Bone marrow (tissue), 2 donors: ENCODE measurements at regions not wholly inside any gene's neighbourhood (a gene's known extent, or its start where the extent isn't known, plus 50 kb on each side); places are given as distances from the start of the nearest gene placed in this dataset.
"Not testable (repeated sequence)": the region's sequence is repeated elsewhere in the genome, so short reads cannot be mapped to it uniquely, and the experiment has no call there.

Source experiments
- DNase-seq, 2 donors: peaks; one replicate each; lab custom pipeline; 2025; lab: John Stamatoyannopoulos, UW

GRCh38 chr9:2354856-2355696, 266.5 kb upstream of the VLDLR start:
- no peak for DNase-seq

DNA sequence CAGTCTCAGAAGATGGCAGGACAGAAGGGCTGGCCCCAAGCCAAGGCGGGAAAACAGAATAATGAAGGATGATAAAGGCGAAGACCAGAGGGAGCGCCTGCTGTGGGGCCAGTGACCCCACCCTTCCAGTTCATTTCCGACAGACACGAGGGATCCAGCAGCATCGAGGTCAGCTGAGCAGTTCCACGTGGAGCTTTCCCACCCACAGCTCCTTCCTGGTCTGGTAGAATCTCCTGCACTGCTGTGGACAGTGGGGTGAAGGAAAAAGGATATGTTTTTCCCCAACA, 265.9 kb upstream of the VLDLR start:
- DNase-seq = no peak

DNA sequence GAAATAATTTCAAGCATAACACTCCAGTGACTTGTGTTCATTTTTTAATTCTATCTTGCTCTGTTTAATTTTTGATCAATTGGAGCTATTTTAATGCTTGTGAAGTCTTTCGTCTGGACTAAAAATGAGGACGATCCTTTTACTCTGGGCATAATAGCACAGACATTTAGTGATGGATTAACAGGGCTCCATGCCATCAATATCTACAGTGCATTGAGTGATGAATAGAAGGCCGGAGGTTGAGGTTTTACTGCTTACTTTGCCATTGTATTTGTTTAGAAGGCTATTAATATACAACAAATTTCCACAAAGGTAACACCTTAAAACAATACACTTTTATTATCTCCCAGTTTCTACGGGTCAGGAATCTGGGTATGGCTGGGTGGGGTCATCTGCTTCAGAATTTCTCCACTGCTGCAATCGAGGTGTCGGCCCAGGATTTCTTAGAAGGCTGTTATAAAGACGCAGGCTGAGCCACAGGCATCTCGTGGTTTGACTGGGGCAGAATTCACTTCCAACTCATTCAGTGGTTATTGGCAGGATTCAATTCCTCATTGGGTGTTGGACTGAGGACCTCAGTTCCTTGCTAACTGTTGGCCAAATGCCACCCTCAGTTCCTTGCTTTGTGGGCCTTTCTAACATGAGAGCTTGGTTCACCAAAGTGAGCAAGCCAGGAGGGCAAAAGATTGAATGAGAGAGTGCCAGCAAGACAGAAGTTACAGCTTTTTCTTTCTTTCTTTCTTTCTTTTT, 265.4 kb upstream of the VLDLR start:
- no peak for DNase-seq

DNA sequence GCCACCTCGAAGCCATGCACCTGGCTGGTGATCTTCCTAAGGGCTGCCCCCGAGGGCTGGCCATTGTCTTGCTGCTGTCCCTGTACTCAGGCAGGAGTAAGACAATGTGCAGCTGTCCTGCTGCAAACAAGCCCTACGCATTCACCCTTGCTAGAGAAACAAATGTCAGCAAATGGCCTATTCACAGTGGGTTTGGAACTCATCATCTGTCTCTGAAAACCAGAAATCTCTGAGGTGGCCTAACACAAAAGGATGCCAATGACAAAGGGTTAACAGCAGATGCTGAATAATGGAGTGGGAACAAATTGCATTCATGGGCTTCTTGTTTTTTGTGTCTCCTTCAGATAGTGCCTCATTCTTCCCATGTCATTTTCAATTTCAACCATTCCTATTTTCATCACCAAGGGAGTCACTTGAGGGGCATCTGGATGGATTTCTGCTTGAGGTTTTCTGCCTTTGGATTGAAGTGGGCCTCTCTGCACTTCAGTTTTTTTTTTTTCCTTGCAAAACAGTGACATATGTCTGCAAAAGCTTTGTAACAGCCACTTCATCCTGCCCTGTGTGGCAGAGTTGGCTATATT, 261.6 kb upstream of the VLDLR start:
- no peak for DNase-seq

DNA sequence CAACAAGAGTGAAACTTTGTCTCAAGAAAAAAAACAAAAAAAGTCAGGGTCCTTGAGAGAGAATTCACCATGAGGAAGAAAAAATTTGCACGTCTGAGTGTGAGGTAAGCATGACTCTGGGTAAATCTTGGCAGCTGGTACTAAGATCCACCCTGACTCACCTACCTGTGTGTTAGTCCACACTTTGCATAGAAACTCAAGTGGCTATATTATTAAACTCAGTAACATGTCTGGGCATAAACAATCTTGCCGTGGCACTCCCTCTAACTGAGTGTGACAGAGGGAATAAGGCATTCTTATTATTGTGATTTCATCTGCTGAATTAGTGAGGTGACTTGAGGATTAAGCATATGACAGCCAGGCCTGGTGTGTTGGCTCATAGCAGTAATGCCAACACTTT, 259.4 kb upstream of the VLDLR start:
- no peak for DNase-seq

GRCh38 chr9:2363138-2363745, 258.3 kb upstream of the VLDLR start:
- DNase-seq = no peak

- no peak for DNase-seq
Measured at GRCh38 chr9:2363781-2364180, 257.8 kb upstream of the VLDLR start.

DNA sequence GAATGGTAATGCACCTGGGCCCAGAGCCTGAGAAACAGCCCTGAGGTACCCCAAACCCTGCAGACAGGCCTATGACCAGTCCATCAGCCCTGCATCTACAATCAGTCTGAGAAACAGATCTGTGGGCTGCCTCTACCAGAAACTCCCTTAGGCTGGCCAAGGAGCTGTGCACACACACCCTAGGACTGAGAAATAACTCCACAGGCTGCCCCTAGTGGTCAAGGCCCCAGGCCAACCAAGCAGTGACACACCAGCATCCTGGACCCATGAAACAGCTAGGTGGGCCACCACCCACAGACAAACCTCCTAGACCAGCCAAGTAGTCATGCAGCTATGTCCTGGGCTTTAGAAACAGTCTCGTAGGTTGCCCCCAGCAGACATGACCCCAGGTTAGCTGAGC, 253.6 kb upstream of the VLDLR start:
- no peak for DNase-seq

DNA sequence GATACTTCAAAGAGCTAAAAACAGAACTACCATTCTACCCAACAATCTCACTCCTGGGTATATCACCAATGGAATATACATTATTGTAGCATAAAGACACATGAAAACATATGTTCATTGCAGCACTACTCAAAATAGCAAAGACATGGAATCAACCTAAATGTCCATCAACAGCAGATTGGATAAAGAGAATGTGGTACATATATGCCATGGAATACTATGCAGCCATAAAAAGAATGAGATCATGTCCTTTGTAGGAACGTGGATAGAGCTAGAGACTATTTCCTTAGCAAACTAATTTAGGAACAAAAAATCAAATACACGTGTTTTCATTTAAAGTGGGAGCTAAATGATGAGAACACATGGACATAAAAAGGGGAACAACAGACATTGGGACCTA, 247.9 kb upstream of the VLDLR start:
- no peak for DNase-seq

- DNase-seq = no peak
Measured at GRCh38 chr9:2375114-2375513, 246.5 kb upstream of the VLDLR start.

- no peak for DNase-seq
Measured at GRCh38 chr9:2377117-2377516, 244.5 kb upstream of the VLDLR start.

DNA sequence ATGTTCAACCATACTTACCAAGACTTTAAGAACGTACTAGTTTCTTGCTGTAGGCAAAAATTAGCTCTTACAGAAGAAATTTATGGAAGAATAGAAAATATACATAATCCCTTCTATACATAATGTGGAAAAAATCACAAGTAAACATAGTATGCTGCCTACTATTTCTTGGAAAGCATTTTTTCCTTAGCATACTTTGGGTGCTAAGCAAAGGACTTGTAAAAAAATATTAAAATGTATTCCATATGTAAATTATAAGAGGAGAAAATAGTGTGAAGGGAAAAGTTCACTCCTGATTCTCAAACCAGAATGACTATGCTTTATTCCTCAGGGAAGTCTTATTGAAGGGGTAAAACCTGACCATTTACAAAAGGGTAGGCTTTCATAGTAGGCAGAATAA, 243.8 kb upstream of the VLDLR start:
- no peak for DNase-seq

DNA sequence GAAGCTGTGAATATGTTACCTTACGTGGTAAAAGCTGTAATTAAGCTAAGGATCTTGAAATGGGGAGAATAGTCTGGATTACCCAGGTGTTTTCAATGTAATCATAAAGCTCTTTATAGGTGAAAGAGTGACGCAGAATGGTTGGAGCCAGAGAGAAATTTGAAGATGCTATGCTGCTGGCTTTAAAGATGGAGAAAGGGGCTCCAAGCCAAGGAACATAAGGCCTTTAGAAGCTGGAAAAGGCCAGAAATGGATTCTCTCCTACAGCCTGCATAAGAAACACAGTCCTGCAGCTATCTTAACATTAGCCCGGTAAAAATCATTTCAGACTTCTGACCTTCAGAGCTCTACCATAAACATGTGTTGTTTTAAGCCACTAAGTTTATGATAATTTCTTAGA, 243.3 kb upstream of the VLDLR start:
- no peak for DNase-seq

DNA sequence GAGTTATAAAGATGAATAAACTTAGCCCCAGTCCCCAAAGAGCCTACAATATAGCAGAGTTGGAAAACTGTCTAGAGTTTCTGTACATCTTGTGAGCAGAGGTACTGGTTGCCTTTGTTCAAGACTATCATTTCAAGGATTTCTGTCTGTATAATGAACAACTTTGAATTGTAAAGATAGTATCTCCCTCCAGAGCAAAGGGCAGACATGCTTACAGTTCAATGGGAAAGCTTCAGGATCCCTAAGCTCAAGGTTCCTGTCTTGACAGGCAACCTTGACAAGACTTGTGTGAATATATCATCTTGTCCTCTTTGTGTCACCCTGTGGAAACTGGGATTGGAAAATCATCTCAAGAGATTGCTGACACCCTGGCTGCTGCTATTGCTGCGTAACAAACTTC, 242.8 kb upstream of the VLDLR start:
- no peak for DNase-seq

DNA sequence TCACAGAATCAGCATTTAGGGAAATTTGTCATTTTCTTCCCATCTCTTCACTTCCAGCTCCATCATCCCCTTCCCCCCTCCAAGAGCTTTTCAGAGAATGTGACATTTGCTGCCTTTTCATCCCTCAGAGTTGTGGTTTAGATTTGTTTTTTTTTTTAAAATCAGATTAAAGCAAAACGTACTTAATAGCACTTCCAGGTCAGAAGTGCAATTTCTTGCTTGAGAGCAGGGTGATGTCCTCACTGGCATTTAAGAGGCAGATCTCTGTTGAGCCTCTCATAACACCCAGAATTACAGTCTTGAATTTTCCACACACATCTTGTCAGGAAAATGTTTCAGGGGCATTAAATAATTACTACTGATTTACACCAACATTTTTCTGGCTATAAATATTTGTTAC, 236.8 kb upstream of the VLDLR start:
- DNase-seq = no peak

GRCh38 chr9:2385746-2386145, 235.8 kb upstream of the VLDLR start:
- DNase-seq = no peak

DNA sequence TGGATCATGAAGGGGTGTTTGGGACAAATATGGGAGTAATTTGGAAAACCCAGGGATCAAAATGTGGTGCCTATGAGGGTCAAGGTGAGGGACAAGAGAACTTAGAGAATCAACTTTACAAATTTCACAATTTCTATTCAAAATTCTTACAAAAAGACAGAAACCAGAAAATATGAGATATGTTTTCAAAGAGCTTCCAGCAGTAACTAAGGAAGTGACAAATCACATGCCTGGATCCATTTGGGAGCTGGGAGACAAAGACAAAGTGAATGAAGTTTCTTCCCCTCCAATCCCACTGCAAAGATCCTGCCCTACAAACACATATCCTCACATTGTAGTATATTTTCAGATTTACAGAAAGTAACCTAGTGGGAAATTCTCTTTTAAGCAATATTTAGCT, 235.0 kb upstream of the VLDLR start:
- DNase-seq = no peak

DNA sequence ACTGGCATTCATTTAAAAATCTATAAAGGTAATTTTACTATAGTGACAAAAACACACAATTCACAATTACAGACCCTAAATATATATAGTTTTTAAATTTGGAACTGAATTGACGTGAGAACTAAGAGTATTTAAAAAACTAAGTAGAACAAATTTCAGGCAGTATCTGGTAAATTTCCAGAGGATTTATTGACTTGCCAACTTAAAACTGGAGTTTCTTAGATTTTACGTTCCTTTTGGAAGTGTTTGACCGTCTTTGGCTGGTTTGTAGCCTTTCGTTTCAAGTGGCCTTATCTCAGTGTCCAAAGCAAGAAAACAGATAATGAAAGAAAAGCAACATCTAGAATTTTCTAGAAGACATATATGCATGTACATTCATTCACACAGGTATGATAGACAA, 234.4 kb upstream of the VLDLR start:
- no peak for DNase-seq

DNA sequence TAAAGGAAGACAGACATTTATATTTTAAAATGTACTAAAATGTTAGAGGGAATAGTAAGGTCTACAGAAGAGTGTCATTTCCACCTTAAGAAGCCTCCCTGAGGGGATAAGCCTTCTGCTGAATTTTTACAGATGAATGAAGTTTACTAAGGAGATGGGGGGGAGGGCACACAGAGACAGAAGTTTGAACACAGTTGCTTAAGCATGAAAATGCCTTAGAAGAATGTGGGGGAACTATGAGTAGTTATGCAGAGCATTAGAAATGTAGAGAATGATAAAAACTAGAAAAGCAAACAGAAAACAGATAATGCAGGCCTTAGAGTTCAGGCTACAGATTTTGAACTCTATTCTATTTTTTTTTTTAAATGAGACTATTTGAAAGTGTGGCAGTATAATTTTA, 232.2 kb upstream of the VLDLR start:
- DNase-seq = no peak

DNA sequence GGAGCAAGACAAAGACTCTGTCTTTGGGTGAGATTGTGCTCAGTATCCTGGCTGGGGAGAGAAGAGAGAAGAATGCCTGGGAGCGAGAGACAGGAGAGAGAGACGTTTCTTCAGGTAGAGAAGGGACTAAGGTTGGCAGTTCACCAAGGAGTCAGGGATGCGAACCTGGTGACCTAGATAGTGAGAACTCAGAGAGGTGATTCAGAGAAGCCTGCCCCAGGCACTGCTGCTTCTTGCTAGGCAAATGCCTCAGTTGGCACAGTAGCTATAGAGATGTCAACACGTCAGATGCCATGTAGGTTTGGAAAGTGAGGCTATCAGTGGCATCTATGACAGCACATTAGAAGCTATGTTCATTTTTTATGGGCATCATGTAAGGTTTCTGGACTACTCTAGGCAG, 231.6 kb upstream of the VLDLR start:
- no peak for DNase-seq

DNA sequence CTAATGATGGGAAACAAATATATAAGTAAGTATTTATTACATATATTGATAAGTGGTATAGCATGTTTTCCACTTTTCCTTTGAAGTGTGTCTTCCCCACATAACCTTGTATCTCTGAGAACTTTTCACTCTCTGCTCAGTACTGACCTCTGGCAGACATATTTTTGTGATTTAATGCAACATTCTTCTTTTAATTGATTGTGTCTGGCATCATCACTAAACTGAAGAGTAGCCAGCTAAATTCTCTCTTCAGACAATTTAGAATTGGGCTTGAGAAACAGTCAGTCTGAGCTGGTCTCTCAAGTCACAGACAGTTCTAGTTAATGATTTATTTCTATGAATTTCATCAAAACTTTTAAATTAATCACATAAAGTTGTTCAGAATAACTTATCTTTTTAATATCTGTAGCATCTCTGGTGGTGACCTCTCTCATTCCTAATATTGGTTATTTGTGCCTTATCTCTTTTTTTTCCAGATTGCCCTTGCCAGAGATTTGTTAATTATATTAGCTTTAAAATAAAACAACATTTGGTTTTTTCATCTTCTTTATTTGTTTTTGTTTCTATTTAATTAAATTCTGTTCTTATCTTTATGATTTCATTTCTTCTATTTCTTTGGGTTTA, 230.0 kb upstream of the VLDLR start:
- DNase-seq = not testable (repeated sequence)

DNA sequence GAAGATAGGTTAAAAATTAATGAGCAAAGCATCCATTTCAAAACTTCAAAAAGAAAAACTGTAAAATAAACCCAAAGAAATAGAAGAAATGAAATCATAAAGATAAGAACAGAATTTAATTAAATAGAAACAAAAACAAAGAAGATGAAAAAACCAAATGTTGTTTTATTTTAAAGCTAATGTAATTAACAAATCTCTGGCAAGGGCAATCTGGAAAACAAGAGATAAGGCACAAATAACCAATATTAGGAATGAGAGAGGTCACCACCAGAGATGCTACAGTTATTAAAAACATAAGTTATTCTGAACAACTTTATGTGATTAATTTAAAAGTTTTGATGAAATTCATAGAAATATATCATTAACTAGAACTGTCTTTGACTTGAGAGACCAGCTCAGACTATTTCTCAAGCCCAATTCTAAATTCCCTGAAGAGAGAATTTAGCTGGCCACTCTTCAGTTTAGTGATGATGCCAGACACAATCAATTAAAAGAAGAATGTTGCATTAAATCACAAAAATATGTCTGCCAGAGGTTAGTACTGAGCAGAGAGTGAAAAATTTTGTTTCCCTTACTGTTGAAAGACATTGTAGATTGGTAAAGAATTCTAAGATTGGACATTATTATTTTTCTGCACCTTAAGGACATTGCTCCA, 227.4 kb upstream of the VLDLR start:
- not testable (repeated sequence) for DNase-seq
